Immature natural killer cell (primary cell): ENCODE measurements at regions not wholly inside any gene's neighbourhood (a gene's known extent, or its start where the extent isn't known, plus 50 kb on each side); places are given as distances from the start of the nearest gene placed in this dataset.

Experiments
- DNase-seq, 3 donors: peaks; one replicate each; pipeline ENCODE4 v3.0.0; 2022; ENCODE audit warnings: mixed read lengths in 1 of 3
- H3K27ac Mint-ChIP-seq, 6 donors: one replicate each; pipeline ENCODE4 v1.8.0; 2020; ENCODE audit warnings: mixed read lengths in 6 of 6, mild to moderate bottlenecking in 5 of 6, inconsistent platforms in 4 of 6, moderate library complexity in 3 of 6
- H3K27me3 Mint-ChIP-seq, 3 donors: one replicate each; pipeline ENCODE4 v1.8.0; 2020 to 2021; ENCODE audit warnings: low read depth in 3 of 3, mild to moderate bottlenecking in 3 of 3, mixed read lengths in 3 of 3, moderate library complexity in 3 of 3, inconsistent platforms in 1 of 3
- H3K36me3 Mint-ChIP-seq, 3 donors: one replicate each; pipeline ENCODE4 v1.8.0; 2020; ENCODE audit warnings: mixed read lengths in 3 of 3, inconsistent platforms in 2 of 3, mild to moderate bottlenecking in 2 of 3
- H3K4me1 Mint-ChIP-seq, 2 donors: one replicate each; pipeline ENCODE4 v1.8.0; 2020; ENCODE audit warnings: inconsistent platforms in 2 of 2, mild to moderate bottlenecking in 2 of 2, mixed read lengths in 2 of 2, moderate library complexity in 1 of 2
- H3K4me3 Mint-ChIP-seq, 5 donors: one replicate each; pipeline ENCODE4 v1.8.0; 2020; ENCODE audit warnings: mild to moderate bottlenecking in 5 of 5, mixed read lengths in 5 of 5, inconsistent platforms in 3 of 5, moderate library complexity in 3 of 5
- H3K9me3 Mint-ChIP-seq, 6 donors: one replicate each; pipeline ENCODE4 v1.8.0; 2020; ENCODE audit warnings: mild to moderate bottlenecking in 6 of 6, mixed read lengths in 6 of 6, inconsistent platforms in 4 of 6, moderate library complexity in 3 of 6

DNA sequence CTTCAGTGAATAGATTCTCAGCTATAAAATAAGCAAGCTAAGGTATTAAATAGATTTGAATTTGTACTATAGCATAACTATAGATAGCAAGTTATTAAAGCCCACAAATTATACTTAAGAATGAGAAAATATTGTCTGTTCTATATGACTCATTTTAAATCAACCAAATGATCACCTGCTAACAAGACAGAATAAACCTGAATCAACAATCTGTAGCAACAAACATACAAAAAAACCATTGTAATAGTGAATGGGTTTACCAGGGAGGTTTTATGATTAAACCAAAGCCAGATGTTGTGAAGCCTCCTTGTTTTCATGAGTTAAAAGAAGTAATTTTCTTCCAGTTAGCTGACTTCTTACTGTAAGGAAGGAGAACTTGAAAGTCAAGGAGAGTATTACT lies 71.9 kb upstream of the HTR1B start:
- H3K27me3 Mint-ChIP-seq = peaks cover 0 to 4% (median 0%) of the 10 kb centered on the region in 3 donors
- H3K9me3 Mint-ChIP-seq = peaks cover 17 to 53% (median 23%) of the 10 kb centered on the region in 6 donors
- H3K4me1 Mint-ChIP-seq = no peaks in the 10 kb centered on the region
- DNase-seq = no peak
- no peak overlapping the region for H3K4me3 Mint-ChIP-seq
- H3K27ac Mint-ChIP-seq = no peak overlapping the region
- no peaks in the 10 kb centered on the region for H3K36me3 Mint-ChIP-seq

DNA sequence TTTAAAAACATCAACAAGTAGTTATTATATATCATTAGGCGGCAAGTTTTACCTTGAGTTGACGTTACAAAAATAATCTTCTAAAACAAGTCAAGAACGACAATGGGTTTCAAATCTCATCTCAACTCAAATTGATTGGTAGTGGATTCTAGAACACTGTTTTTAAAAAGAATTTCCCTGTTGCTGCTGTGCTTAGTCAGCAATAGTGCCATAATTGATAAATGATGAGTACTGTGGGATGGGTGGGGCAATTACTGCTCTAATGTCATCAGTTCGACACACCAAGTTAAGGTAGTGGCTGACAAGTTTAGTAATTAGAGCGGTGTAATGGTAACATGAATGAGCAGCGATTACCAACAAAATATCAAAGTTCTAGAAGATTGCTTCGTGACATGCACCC lies 73.4 kb upstream of the HTR1B start:
- H3K9me3 Mint-ChIP-seq = peaks cover 17 to 57% (median 23%) of the 10 kb centered on the region in 6 donors
- DNase-seq = no peak
- H3K36me3 Mint-ChIP-seq = no peaks in the 10 kb centered on the region
- peaks cover 0 to 4% (median 0%) of the 10 kb centered on the region in 3 donors for H3K27me3 Mint-ChIP-seq
- H3K4me3 Mint-ChIP-seq = no peak overlapping the region
- no peaks in the 10 kb centered on the region for H3K4me1 Mint-ChIP-seq
- no peak overlapping the region for H3K27ac Mint-ChIP-seq

DNA sequence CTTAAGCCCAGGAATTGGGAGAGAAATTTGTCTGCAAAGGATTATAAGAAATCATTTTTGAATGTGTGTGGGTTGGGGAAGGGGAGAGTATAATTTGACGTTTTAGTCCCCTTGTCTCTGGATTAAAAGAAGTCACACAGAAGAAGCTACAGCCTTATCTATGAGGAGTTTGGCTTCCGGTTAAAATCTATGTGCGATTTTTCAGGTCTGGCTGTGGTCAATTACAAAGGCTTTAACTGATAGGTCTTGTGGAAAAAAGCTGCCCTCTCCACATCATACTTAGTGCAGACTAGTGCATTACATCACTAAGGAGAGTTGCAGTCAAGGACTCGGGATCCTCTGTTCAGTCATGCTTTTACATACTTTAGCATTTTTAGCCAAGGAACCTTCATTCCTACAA lies 80.3 kb upstream of the HTR1B start:
- peaks cover 0 to 2% (median 0%) of the 10 kb centered on the region in 3 donors for H3K27me3 Mint-ChIP-seq
- H3K4me3 Mint-ChIP-seq = no peak overlapping the region
- DNase-seq = no peak
- H3K36me3 Mint-ChIP-seq = no peaks in the 10 kb centered on the region
- H3K9me3 Mint-ChIP-seq = peaks cover 7 to 16% (median 13%) of the 10 kb centered on the region in 6 donors
- H3K4me1 Mint-ChIP-seq = no peaks in the 10 kb centered on the region
- no peak overlapping the region for H3K27ac Mint-ChIP-seq

DNA sequence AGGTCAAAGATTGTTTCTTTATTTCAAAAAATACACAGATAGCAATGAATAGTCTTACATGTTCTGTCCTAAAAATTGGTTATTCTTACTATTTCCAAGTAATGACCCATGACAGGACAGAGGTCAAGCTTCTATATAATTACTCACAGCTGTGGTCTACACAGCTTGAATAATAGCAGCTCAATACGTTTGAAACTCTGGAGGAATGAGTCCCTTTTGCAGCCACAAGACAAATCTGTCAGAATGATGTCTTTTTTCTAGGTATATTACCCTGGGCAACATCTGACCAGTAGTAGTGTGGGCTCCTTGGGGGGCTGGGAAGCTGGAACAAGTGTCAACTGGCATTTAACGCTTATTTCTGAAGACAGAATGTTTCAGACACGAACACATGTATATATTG lies 84.9 kb upstream of the HTR1B start:
- no peaks in the 10 kb centered on the region for H3K36me3 Mint-ChIP-seq

DNA sequence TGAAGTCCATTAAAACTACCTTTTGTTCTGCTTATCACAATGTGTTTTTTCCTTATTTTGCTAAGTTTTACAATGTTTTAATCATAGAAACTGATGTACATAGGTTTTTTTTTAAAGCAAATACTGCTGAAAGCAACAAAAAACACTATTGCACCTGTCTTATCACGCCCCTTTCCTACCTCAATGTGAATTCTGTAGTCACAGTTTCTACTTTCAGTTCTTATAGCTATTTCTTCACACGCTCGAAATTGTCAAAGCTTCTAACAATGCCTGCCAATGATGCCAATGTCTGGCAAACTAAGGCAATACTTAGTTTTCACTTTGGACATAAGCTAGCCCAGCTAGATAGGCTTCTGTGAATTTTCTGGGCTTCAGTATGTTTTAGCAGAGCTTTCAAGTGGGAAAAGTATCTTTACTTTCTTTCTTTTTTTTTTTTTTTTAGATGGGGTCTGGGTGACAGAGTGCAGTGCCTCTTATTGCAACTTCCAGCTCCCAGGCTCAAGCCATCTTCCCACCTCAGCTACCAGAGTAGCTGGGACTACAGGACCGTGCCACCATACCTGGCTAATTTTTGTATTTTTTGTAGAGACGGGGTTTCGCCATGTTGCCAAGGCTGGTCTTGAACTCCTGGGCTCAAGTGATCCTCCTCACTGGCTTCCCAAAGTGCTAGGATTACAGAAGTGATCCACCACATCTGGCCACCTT lies 85.5 kb upstream of the HTR1B start:
- no peaks in the 10 kb centered on the region for H3K36me3 Mint-ChIP-seq
- H3K9me3 Mint-ChIP-seq = peaks cover 8 to 29% (median 12%) of the 10 kb centered on the region in 6 donors
- no peaks in the 10 kb centered on the region for H3K4me1 Mint-ChIP-seq
- peaks cover 0 to 2% (median 0%) of the 10 kb centered on the region in 3 donors for H3K27me3 Mint-ChIP-seq
- no peak overlapping the region for H3K4me3 Mint-ChIP-seq
- H3K27ac Mint-ChIP-seq = no peak overlapping the region
- DNase-seq = no peak

More for the DNA sequence above, 84.9 kb upstream of the HTR1B start:
- Mint-ChIP-seq H3K4me1 (no peaks in the 10 kb centered on the region), H3K9me3 (peaks cover 5 to 29% (median 12%) of the 10 kb centered on the region in 6 donors), H3K27ac (no peak overlapping the region), H3K4me3 (no peak overlapping the region), H3K27me3 (peaks cover 0 to 2% (median 0%) of the 10 kb centered on the region in 3 donors)
- no peak for DNase-seq

DNA sequence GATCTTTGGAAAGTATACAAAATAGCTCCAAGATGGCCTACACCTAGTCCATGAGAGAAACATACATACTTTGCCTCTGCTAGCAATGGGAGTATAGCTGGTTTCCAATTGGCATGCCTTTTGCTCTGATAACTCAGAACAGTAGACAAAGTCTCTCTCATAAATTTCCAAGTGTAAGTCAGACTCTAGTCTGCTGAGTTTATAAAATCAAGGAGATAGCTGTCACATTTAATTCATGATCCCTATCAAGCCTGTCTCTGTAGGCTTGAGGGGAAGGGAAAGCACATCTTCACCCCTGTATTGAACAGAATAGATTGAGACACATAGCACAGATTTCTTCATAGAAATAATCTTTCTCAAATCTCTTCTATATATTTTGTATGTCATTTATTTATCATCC lies 87.8 kb upstream of the HTR1B start:
- H3K4me1 Mint-ChIP-seq = no peaks in the 10 kb centered on the region
- H3K27me3 Mint-ChIP-seq = no peaks in the 10 kb centered on the region
- no peak for DNase-seq
- H3K27ac Mint-ChIP-seq = no peak overlapping the region
- no peaks in the 10 kb centered on the region for H3K36me3 Mint-ChIP-seq
- peaks cover 8 to 29% (median 10%) of the 10 kb centered on the region in 6 donors for H3K9me3 Mint-ChIP-seq
- no peak overlapping the region for H3K4me3 Mint-ChIP-seq

DNA sequence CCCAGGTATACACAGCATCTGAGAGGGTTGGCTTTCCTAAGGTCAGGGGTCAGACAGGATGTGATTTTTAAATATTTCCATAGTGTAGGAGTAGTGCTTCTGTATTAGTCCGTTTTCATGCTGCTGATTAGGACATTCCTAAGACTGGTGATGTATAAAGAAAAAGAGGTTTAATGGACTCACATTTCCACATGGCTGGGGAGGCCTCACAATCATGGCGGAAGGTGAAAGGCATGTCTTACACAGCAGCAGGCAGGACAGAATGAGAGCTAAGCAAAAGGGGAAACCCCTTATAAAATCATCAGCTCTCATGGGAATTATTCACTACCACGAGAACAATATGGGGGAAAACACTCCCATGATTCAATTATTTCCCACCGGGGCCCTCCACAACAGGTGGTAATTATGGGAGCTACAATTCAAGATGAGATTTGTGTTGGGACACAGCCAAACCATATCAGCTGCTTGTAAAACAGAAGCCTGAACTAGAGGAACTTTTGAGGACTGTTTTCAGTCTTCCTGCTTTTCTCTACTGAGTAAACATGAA lies 91.0 kb upstream of the MEI4 start:
- Mint-ChIP-seq H3K4me1 (no peaks in the 10 kb centered on the region), H3K9me3 (peaks cover 5 to 43% (median 13%) of the 10 kb centered on the region in 6 donors), H3K36me3 (no peaks in the 10 kb centered on the region), H3K27ac (no peak overlapping the region), H3K4me3 (no peak overlapping the region), H3K27me3 (peaks cover 0 to 2% (median 2%) of the 10 kb centered on the region in 3 donors)
- DNase-seq = no peak

DNA sequence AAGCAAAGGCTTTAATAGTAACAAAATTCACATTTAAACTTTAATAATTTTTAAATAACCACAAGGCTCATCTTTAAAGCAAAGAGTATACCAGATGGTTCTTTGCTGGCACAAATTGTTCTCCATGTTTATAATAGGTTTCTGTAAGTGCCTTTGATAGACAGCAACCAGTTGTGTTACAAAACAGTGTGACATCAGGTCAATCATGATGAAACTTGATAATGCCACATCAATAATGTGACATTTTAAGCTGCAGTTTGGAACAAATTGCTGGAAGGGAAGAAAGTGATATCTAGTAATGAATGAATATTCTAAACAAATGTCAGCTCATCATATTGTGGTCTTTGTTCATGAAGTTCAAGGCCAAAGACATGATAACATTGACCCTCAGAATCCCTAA lies 87.5 kb upstream of the MEI4 start:
- Mint-ChIP-seq H3K27ac (no peak overlapping the region), H3K36me3 (no peaks in the 10 kb centered on the region), H3K27me3 (peaks cover 0 to 2% (median 0%) of the 10 kb centered on the region in 3 donors), H3K4me3 (no peak overlapping the region), H3K9me3 (peaks cover 5 to 42% (median 15%) of the 10 kb centered on the region in 6 donors), H3K4me1 (no peaks in the 10 kb centered on the region)
- DNase-seq = no peak

DNA sequence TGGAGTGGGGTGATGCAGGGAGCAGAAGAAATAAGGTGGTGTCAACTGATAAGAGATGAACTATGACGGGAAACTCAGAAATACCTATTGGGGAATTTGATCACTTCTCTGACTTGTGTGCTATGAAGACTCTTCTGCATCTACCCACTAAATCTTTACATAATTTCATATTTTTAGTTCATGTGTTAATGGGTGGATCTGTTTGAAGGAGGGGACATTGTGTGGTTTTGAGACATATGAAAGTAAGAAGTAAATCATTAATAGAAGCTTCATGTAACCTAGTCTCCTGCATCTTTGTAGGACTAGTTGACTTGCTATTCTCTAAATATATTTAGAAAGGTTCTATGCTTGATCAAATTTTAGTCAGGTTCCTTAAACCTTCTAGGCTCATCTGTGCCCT lies 86.6 kb upstream of the MEI4 start:
- no peaks in the 10 kb centered on the region for H3K4me1 Mint-ChIP-seq
- DNase-seq = no peak
- no peaks in the 10 kb centered on the region for H3K36me3 Mint-ChIP-seq
- peaks cover 5 to 42% (median 16%) of the 10 kb centered on the region in 6 donors for H3K9me3 Mint-ChIP-seq
- no peak overlapping the region for H3K4me3 Mint-ChIP-seq
- H3K27me3 Mint-ChIP-seq = peaks cover 0 to 2% (median 0%) of the 10 kb centered on the region in 3 donors
- H3K27ac Mint-ChIP-seq = no peak overlapping the region

DNA sequence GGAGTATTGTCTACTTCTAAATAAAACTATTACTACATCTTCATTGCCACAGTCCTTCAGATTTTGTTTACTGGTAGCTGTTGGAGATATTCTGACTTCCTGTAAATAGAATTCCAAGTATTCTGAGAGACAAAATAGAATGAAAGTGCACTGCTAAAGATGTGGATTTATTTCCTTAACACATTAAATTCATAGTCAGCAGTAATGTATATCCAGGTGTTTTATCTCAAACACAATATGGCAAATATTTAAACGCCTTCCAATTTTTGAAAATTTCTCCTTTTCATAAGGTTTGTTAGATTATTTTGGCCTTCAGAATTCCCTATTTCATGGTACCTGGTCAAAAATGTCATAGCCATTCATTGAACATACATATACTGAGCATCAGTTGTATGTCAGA lies 84.3 kb upstream of the MEI4 start:
- H3K27me3 Mint-ChIP-seq = peaks cover 0 to 2% (median 0%) of the 10 kb centered on the region in 3 donors
- H3K27ac Mint-ChIP-seq = no peak overlapping the region
- H3K9me3 Mint-ChIP-seq = peaks cover 5 to 43% (median 16%) of the 10 kb centered on the region in 6 donors
- H3K4me1 Mint-ChIP-seq = no peaks in the 10 kb centered on the region
- no peak overlapping the region for H3K4me3 Mint-ChIP-seq
- H3K36me3 Mint-ChIP-seq = no peaks in the 10 kb centered on the region
- no peak for DNase-seq

DNA sequence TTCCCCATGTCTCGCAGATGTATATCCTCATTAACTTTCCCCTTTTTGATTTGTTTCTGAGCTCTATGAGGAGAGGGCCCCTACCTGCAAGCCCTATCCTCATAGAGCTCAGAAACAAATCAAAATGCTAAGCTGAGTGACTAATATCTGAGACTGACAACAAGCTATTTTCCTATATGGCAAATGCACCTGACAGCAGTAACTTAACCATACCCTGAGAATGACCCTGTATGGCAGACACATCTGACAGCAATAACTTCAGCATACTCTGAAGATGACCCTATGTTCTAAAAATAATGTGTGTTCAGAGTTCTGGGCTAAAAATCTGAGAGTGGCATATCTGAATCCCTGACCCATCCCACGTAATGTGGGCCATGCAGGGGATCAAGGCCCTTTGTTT lies 79.0 kb upstream of the MEI4 start:
- no peak for DNase-seq
- Mint-ChIP-seq H3K27ac (no peak overlapping the region), H3K27me3 (no peaks in the 10 kb centered on the region), H3K4me3 (no peak overlapping the region), H3K4me1 (no peaks in the 10 kb centered on the region), H3K36me3 (no peaks in the 10 kb centered on the region), H3K9me3 (peaks cover 3 to 25% (median 11%) of the 10 kb centered on the region in 6 donors)

DNA sequence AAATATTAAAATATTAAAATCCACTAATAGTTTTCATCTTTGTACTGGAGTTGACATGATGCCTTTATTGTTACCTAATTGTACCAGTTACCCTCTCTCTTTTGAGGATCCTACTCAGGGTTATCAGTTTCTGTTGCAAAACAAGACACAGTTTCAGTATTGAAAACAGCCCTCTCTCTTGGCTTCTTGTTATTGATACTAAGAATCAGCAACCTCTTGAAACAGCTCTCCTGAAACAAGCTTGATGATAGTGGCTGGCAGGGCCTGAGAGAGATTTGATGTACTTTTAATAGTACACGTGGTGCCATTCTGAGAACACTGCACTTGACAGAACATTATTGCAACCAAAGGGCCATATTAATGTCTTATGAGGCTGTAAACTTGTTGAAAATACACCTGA lies 64.9 kb upstream of the MEI4 start:
- no peaks in the 10 kb centered on the region for H3K27me3 Mint-ChIP-seq
- H3K4me3 Mint-ChIP-seq = no peak overlapping the region
- DNase-seq = no peak
- H3K9me3 Mint-ChIP-seq = peaks cover 4 to 22% (median 14%) of the 10 kb centered on the region in 6 donors
- H3K27ac Mint-ChIP-seq = no peak overlapping the region
- H3K4me1 Mint-ChIP-seq = no peaks in the 10 kb centered on the region
- H3K36me3 Mint-ChIP-seq = no peaks in the 10 kb centered on the region
